H9 (cell line): ENCODE measurements at regions not wholly inside any gene's neighbourhood (a gene's known extent, or its start where the extent isn't known, plus 50 kb on each side); places are given as distances from the start of the nearest gene placed in this dataset.

ENCODE experiments used
- DNase-seq: peaks from one replicate; pipeline ENCODE4 v3.0.0-alpha.2; 2017
- H2AFZ ChIP-seq: one replicate; pipeline ENCODE4 v1.6.1; 2013; ENCODE audit warnings: mild to moderate bottlenecking, low read length, control low read depth, moderate library complexity
- H2AK5ac ChIP-seq: 2 replicates; pipeline ENCODE4 v1.6.1; 2013; ENCODE audit warnings: low read length, control low read depth, mixed read lengths; ENCODE audit not compliant: insufficient read length
- H2BK120ac ChIP-seq: one replicate; pipeline ENCODE4 v1.6.1; 2013; ENCODE audit warnings: low read depth, mild to moderate bottlenecking, low read length, control low read depth, inconsistent platforms; ENCODE audit not compliant: poor library complexity, severe bottlenecking
- H2BK12ac ChIP-seq: 2 replicates; pipeline ENCODE4 v1.6.1; 2013; ENCODE audit warnings: low read length, control low read depth, mixed read lengths, low read depth; ENCODE audit not compliant: insufficient read length
- H2BK15ac ChIP-seq: 2 replicates; pipeline ENCODE4 v1.6.1; 2013; ENCODE audit warnings: low read depth, low read length, control low read depth
- H2BK20ac ChIP-seq: one replicate; pipeline ENCODE4 v1.6.1; 2013; ENCODE audit warnings: low read depth, mild to moderate bottlenecking, low read length, control low read depth, inconsistent platforms; ENCODE audit not compliant: poor library complexity, severe bottlenecking
- H2BK5ac ChIP-seq: 2 replicates; pipeline ENCODE4 v1.6.1; 2013; ENCODE audit warnings: low read length, control low read depth, mixed read lengths; ENCODE audit not compliant: insufficient read length
- H3K14ac ChIP-seq: 2 replicates; pipeline ENCODE4 v1.6.1; 2013; ENCODE audit warnings: low read length, control low read depth; ENCODE audit not compliant: insufficient read depth
- H3K18ac ChIP-seq: 2 replicates; pipeline ENCODE4 v1.6.1; 2013; ENCODE audit warnings: low read depth, mild to moderate bottlenecking, mixed read lengths, low read length, control low read depth; ENCODE audit not compliant: insufficient read length
- H3K23ac ChIP-seq: 2 replicates; pipeline ENCODE4 v1.6.1; 2013; ENCODE audit warnings: low read length, control low read depth, mixed read lengths, low read depth; ENCODE audit not compliant: insufficient read length
- H3K23me2 ChIP-seq: 2 replicates; pipeline ENCODE4 v1.6.1; 2013; ENCODE audit warnings: low read depth, mild to moderate bottlenecking, mixed read lengths, low read length, control low read depth; ENCODE audit not compliant: insufficient read length, poor library complexity, severe bottlenecking
- H3K27ac ChIP-seq: 2 replicates; pipeline ENCODE4 v1.5.1; 2013; ENCODE audit warnings: low read length, control low read depth, mixed read lengths, low read depth; ENCODE audit not compliant: insufficient read length
- H3K27me3 ChIP-seq: 2 replicates; pipeline ENCODE4 v1.6.1; 2013; ENCODE audit warnings: low read length, control low read depth, inconsistent platforms; ENCODE audit not compliant: insufficient read depth
- H3K4ac ChIP-seq: 2 replicates; pipeline ENCODE4 v1.6.1; 2013; ENCODE audit warnings: low read depth, mild to moderate bottlenecking, control low read depth, inconsistent platforms, low read length, moderate library complexity
- H3K4me1 ChIP-seq: 2 replicates; pipeline ENCODE4 v1.6.1; 2013; ENCODE audit warnings: low read length, control low read depth, inconsistent platforms; ENCODE audit not compliant: insufficient read depth
- H3K4me2 ChIP-seq: 2 replicates; pipeline ENCODE4 v1.6.1; 2013; ENCODE audit warnings: low read length, control low read depth, mixed read lengths; ENCODE audit not compliant: insufficient read length, insufficient read depth
- H3K56ac ChIP-seq: 2 replicates; pipeline ENCODE4 v1.6.1; 2013; ENCODE audit warnings: low read depth, mild to moderate bottlenecking, mixed read lengths, low read length, control low read depth; ENCODE audit not compliant: insufficient read length
- H3K79me1 ChIP-seq: 2 replicates; pipeline ENCODE4 v1.6.1; 2013; ENCODE audit warnings: low read depth, mild to moderate bottlenecking, moderate library complexity, low read length, control low read depth, inconsistent platforms; ENCODE audit not compliant: insufficient read depth, poor library complexity, severe bottlenecking
- H3K79me2 ChIP-seq: 2 replicates; pipeline ENCODE4 v1.6.1; 2013; ENCODE audit warnings: low read length, control low read depth, inconsistent platforms; ENCODE audit not compliant: insufficient read depth
- H3K9ac ChIP-seq: 2 replicates; pipeline ENCODE4 v1.6.1; 2013; ENCODE audit warnings: low read length, control low read depth, mixed read lengths; ENCODE audit not compliant: insufficient read length; ENCODE audit errors: extremely low read depth
- H3K9me3 ChIP-seq: one replicate; pipeline ENCODE4 v1.6.1; 2013; ENCODE audit warnings: low read depth, low read length, inconsistent platforms; ENCODE audit not compliant: control insufficient read depth
- H3T11ph ChIP-seq: one replicate; pipeline ENCODE4 v1.6.1; 2013; ENCODE audit warnings: mild to moderate bottlenecking, low read length, control low read depth, inconsistent platforms
- H4K20me1 ChIP-seq: one replicate; pipeline ENCODE4 v1.6.1; 2013; ENCODE audit not compliant: control insufficient read depth, insufficient read length, insufficient read depth
- H4K5ac ChIP-seq: 2 replicates; pipeline ENCODE4 v1.6.1; 2013; ENCODE audit warnings: low read depth, mild to moderate bottlenecking, mixed read lengths, low read length, control low read depth; ENCODE audit not compliant: insufficient read length
- H4K8ac ChIP-seq: replicated peaks from 2 replicates; pipeline ENCODE4 v1.6.1; 2013; ENCODE audit warnings: low read length, control low read depth, mixed read lengths, low read depth; ENCODE audit not compliant: insufficient read length
- H4K91ac ChIP-seq: 2 replicates; pipeline ENCODE4 v1.6.1; 2013; ENCODE audit warnings: low read depth, mild to moderate bottlenecking, moderate library complexity, mixed read lengths, low read length, control low read depth; ENCODE audit not compliant: insufficient read length
- H3K27ac Mint-ChIP-seq, 3 experiments: 2 replicates in 2 of 3; 3 replicates in 1 of 3; pipeline ENCODE4 v1.8.0; 2020 to 2021; ENCODE audit warnings: mixed read lengths in 3 of 3, mild to moderate bottlenecking in 1 of 3, moderate library complexity in 1 of 3
- H3K27me3 Mint-ChIP-seq: 2 replicates; pipeline ENCODE4 v1.8.0; 2021; ENCODE audit warnings: low read depth, mild to moderate bottlenecking, moderate library complexity, mixed read lengths
- H3K36me3 Mint-ChIP-seq, 3 experiments: 2 replicates in 2 of 3; 3 replicates in 1 of 3; pipeline ENCODE4 v1.8.0; 2020 to 2021; ENCODE audit warnings: low read depth in 3 of 3, mixed read lengths in 3 of 3; ENCODE audit not compliant: insufficient read depth in 1 of 3
- H3K4me1 Mint-ChIP-seq, 2 experiments: 2 replicates each; pipeline ENCODE4 v1.8.0; 2020; ENCODE audit warnings: mixed read lengths in 2 of 2
- H3K4me3 Mint-ChIP-seq, 2 experiments: 2 replicates in 1 of 2; 3 replicates in 1 of 2; pipeline ENCODE4 v1.8.0; 2020 to 2021; ENCODE audit warnings: mild to moderate bottlenecking in 2 of 2, mixed read lengths in 2 of 2, moderate library complexity in 1 of 2
- H3K9me3 Mint-ChIP-seq, 2 experiments: 2 replicates in 1 of 2; 3 replicates in 1 of 2; pipeline ENCODE4 v1.8.0; 2020; ENCODE audit warnings: mild to moderate bottlenecking in 2 of 2, mixed read lengths in 2 of 2, moderate library complexity in 1 of 2
- CTCF ChIP-seq: fragments of 200-600 bp; sonication (generic); conservative IDR thresholded peaks from 3 replicates; pipeline ENCODE4 v1.8.0; 2021; ENCODE audit warnings: antibody characterized with exemption, mild to moderate bottlenecking
- WGBS: extraction: QIAGEN DNeasy Blood & Tissue Kit; methylation state at CpG from one replicate; pipeline ENCODE4 v1.1.7; 2013; ENCODE audit warnings: missing lambda C conversion rate, low lambda C conversion rate, mixed read lengths; ENCODE audit not compliant: insufficient read length; ENCODE audit errors: extremely low coverage; 5-methylcytosine and 5-hydroxymethylcytosine counted together

GRCh38 chr5:89573345-89573744 lies 690.4 kb upstream of the MEF2C start:
- H3K18ac ChIP-seq = no peak overlapping the region
- H3T11ph ChIP-seq = no peak overlapping the region
- no peaks in the 10 kb centered on the region for H3K79me2 ChIP-seq
- H3K27ac Mint-ChIP-seq = no peak overlapping the region
- no peak overlapping the region for H3K23ac ChIP-seq
- H3K9me3 ChIP-seq = no peaks in the 10 kb centered on the region
- no peak overlapping the region for H3K4me2 ChIP-seq
- no peak overlapping the region for H3K56ac ChIP-seq
- H3K4me1 ChIP-seq = no peaks in the 10 kb centered on the region
- H3K4me3 Mint-ChIP-seq = no peak overlapping the region
- H4K91ac ChIP-seq = no peak overlapping the region
- H2BK12ac ChIP-seq = no peak overlapping the region
- H3K4me1 Mint-ChIP-seq = peaks cover 4 to 5% of the 10 kb centered on the region in 2 experiments; a peak in 2 of 4 replicates
- no peaks in the 10 kb centered on the region; a peak in 1 of 7 replicates for H3K36me3 Mint-ChIP-seq
- H3K27me3 ChIP-seq = no peaks in the 10 kb centered on the region
- no peak overlapping the region for H3K4ac ChIP-seq
- no peak overlapping the region for H3K27ac ChIP-seq
- WGBS = no CpG with 5 or more reads among the region's 4 CpGs
- no peaks in the 10 kb centered on the region for H4K20me1 ChIP-seq
- no peak overlapping the region for H2AFZ ChIP-seq
- no peaks in the 10 kb centered on the region for H3K9me3 Mint-ChIP-seq
- no peak for TF ChIP-seq CTCF
- no peak overlapping the region for H4K5ac ChIP-seq
- DNase-seq = no peak
- no peaks in the 10 kb centered on the region for H3K79me1 ChIP-seq
- H3K9ac ChIP-seq = no peak overlapping the region
- no peak overlapping the region for H2AK5ac ChIP-seq
- H2BK120ac ChIP-seq = no peak overlapping the region
- no peak overlapping the region for H3K14ac ChIP-seq
- H4K8ac ChIP-seq = no peak overlapping the region
- H3K23me2 ChIP-seq = no peaks in the 10 kb centered on the region
- H2BK5ac ChIP-seq = no peak overlapping the region
- H3K27me3 Mint-ChIP-seq = no peaks in the 10 kb centered on the region
- H2BK20ac ChIP-seq = no peak overlapping the region
- no peak overlapping the region for H2BK15ac ChIP-seq
